HepG2 (cell line): ENCODE measurements at regions not wholly inside any gene's neighbourhood (a gene's known extent, or its start where the extent isn't known, plus 50 kb on each side); places are given as distances from the start of the nearest gene placed in this dataset.

Source experiments
- BHLHE40 ChIP-seq: IDR thresholded peaks from 2 replicates; pipeline ENCODE4 v1.6.1; 2011; ENCODE audit warnings: low read length, improper control_type of control experiment
- HOXA5 ChIP-seq: sonication (generic); formaldehyde crosslinking; IDR thresholded peaks from 2 replicates; pipeline ENCODE4 v1.4.0; 2020; ENCODE audit warnings: missing genetic modification reagents
- PHF8 ChIP-seq: sonication (generic); formaldehyde crosslinking; IDR thresholded peaks from 2 replicates; pipeline ENCODE4 v1.5.0; 2020; ENCODE audit warnings: missing genetic modification reagents
- SKI ChIP-seq: fragments of 450-650 bp; IDR thresholded peaks from one replicate; pipeline ENCODE4 v1.6.1; 2018; ENCODE audit warnings: mild to moderate bottlenecking; ENCODE audit not compliant: partially characterized antibody
- TBX2 ChIP-seq: sonication (generic); formaldehyde crosslinking; IDR thresholded peaks from 2 replicates; pipeline ENCODE4 v1.5.0; 2020; ENCODE audit warnings: missing genetic modification reagents, mild to moderate bottlenecking, borderline replicate concordance
- ZBTB3 ChIP-seq: sonication (generic); formaldehyde crosslinking; IDR thresholded peaks from 2 replicates; pipeline ENCODE4 v1.4.0; 2020; ENCODE audit warnings: low read depth, mild to moderate bottlenecking, moderate library complexity, missing genetic modification reagents, borderline replicate concordance
- ZC3H4 ChIP-seq: sonication (generic); formaldehyde crosslinking; IDR thresholded peaks from 2 replicates; pipeline ENCODE4 v1.4.0; 2020; ENCODE audit warnings: missing genetic modification reagents, borderline replicate concordance
- ZFP41 ChIP-seq: sonication (generic); formaldehyde crosslinking; IDR thresholded peaks from 2 replicates; pipeline ENCODE4 v1.4.0; 2020; ENCODE audit warnings: mild to moderate bottlenecking, missing genetic modification reagents, borderline replicate concordance
- ZNF331 ChIP-seq: sonication (generic); formaldehyde crosslinking; IDR thresholded peaks from 2 replicates; pipeline ENCODE4 v1.4.0; 2020; ENCODE audit warnings: missing genetic modification reagents
- ZNF33A ChIP-seq: sonication (generic); formaldehyde crosslinking; IDR thresholded peaks from 2 replicates; pipeline ENCODE4 v1.5.1; 2020; ENCODE audit warnings: missing genetic modification reagents, mild to moderate bottlenecking, moderate library complexity, borderline replicate concordance
- ZNF564 ChIP-seq: sonication (generic); formaldehyde crosslinking; IDR thresholded peaks from 2 replicates; pipeline ENCODE4 v1.8.1; 2023; ENCODE audit warnings: mild to moderate bottlenecking, missing genetic modification reagents
- ZNF670 ChIP-seq: sonication (generic); formaldehyde crosslinking; IDR thresholded peaks from 2 replicates; pipeline ENCODE4 v1.8.0; 2022; ENCODE audit warnings: mild to moderate bottlenecking, missing genetic modification reagents, borderline replicate concordance
- ZNF747 ChIP-seq: sonication (generic); formaldehyde crosslinking; IDR thresholded peaks from 2 replicates; pipeline ENCODE4 v1.8.1; 2023; ENCODE audit warnings: missing genetic modification reagents, mild to moderate bottlenecking, borderline replicate concordance
- ZNF761 ChIP-seq: sonication (generic); formaldehyde crosslinking; conservative IDR thresholded peaks from 2 replicates; pipeline ENCODE4 v1.4.0; 2020; ENCODE audit warnings: mild to moderate bottlenecking, missing genetic modification reagents
- TF ChIP-seq, protein P1 (sequence below): sonication (generic); formaldehyde crosslinking; IDR thresholded peaks from 2 replicates; pipeline ENCODE4 v1.4.0; 2020; ENCODE audit warnings: missing genetic modification reagents
- TF ChIP-seq, protein P2 (sequence below): sonication (generic); formaldehyde crosslinking; IDR thresholded peaks from 2 replicates; pipeline ENCODE4 v1.4.0; 2020; ENCODE audit warnings: missing genetic modification reagents
- TF ChIP-seq, protein P3 (sequence below): sonication (generic); formaldehyde crosslinking; IDR thresholded peaks from 2 replicates; pipeline ENCODE4 v1.4.0; 2020; ENCODE audit warnings: missing genetic modification reagents
- TF ChIP-seq, protein P4 (sequence below): sonication (generic); formaldehyde crosslinking; IDR thresholded peaks from 2 replicates; pipeline ENCODE4 v1.8.1; 2023; ENCODE audit warnings: mild to moderate bottlenecking, missing genetic modification reagents

DNA sequence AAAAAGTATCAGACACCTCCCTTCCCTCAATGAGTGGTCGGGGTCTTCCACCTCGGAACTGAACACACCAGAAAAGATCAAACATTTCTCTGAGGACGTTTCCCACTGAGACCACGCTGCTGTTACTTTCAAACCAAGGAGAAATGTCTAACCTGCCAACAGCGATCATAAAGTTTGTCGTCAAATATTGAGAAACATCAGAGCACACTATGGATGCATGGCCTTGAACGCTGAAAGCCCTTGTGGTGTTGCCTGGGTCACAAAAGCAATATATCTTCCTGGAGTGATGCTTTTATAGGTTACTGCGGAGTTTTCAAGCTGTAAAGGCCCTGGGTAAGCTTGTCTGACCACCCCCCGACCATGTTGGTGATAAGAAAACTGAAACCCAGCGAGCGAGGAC, 70.2 kb upstream of the ID2 start (continued):
- TF ChIP-seq, protein P1, sequence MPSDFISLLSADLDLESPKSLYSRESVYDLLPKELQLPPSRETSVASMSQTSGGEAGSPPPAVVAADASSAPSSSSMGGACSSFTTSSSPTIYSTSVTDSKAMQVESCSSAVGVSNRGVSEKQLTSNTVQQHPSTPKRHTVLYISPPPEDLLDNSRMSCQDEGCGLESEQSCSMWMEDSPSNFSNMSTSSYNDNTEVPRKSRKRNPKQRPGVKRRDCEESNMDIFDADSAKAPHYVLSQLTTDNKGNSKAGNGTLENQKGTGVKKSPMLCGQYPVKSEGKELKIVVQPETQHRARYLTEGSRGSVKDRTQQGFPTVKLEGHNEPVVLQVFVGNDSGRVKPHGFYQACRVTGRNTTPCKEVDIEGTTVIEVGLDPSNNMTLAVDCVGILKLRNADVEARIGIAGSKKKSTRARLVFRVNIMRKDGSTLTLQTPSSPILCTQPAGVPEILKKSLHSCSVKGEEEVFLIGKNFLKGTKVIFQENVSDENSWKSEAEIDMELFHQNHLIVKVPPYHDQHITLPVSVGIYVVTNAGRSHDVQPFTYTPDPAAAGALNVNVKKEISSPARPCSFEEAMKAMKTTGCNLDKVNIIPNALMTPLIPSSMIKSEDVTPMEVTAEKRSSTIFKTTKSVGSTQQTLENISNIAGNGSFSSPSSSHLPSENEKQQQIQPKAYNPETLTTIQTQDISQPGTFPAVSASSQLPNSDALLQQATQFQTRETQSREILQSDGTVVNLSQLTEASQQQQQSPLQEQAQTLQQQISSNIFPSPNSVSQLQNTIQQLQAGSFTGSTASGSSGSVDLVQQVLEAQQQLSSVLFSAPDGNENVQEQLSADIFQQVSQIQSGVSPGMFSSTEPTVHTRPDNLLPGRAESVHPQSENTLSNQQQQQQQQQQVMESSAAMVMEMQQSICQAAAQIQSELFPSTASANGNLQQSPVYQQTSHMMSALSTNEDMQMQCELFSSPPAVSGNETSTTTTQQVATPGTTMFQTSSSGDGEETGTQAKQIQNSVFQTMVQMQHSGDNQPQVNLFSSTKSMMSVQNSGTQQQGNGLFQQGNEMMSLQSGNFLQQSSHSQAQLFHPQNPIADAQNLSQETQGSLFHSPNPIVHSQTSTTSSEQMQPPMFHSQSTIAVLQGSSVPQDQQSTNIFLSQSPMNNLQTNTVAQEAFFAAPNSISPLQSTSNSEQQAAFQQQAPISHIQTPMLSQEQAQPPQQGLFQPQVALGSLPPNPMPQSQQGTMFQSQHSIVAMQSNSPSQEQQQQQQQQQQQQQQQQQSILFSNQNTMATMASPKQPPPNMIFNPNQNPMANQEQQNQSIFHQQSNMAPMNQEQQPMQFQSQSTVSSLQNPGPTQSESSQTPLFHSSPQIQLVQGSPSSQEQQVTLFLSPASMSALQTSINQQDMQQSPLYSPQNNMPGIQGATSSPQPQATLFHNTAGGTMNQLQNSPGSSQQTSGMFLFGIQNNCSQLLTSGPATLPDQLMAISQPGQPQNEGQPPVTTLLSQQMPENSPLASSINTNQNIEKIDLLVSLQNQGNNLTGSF (CRISPR knock-in tag) = no peak
- TF ChIP-seq, protein P2, sequence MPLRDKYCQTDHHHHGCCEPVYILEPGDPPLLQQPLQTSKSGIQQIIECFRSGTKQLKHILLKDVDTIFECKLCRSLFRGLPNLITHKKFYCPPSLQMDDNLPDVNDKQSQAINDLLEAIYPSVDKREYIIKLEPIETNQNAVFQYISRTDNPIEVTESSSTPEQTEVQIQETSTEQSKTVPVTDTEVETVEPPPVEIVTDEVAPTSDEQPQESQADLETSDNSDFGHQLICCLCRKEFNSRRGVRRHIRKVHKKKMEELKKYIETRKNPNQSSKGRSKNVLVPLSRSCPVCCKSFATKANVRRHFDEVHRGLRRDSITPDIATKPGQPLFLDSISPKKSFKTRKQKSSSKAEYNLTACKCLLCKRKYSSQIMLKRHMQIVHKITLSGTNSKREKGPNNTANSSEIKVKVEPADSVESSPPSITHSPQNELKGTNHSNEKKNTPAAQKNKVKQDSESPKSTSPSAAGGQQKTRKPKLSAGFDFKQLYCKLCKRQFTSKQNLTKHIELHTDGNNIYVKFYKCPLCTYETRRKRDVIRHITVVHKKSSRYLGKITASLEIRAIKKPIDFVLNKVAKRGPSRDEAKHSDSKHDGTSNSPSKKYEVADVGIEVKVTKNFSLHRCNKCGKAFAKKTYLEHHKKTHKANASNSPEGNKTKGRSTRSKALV = no peak
- TF ChIP-seq ZNF564 (CRISPR knock-in tag) (no peak), ZNF761 (CRISPR knock-in tag) (no peak), ZC3H4 (no peak), ZFP41 (CRISPR knock-in tag) (no peak), PHF8 (no peak), TBX2 (peak; percentile 44; the same call in 1 of the 2 replicates), ZBTB3 (no peak), ZNF670 (CRISPR knock-in tag) (no peak), ZNF331 (CRISPR knock-in tag) (0 out of 2 replicates have a peak, but pooled peaks have one; percentile 33), BHLHE40 (0 out of 2 replicates have a peak, but pooled peaks have one; percentile 33), HOXA5 (CRISPR knock-in tag) (peak; percentile 96), ZNF33A (CRISPR knock-in tag) (no peak), SKI (peak; percentile 76), ZNF747 (CRISPR knock-in tag) (no peak)
- TF ChIP-seq, protein P3, sequence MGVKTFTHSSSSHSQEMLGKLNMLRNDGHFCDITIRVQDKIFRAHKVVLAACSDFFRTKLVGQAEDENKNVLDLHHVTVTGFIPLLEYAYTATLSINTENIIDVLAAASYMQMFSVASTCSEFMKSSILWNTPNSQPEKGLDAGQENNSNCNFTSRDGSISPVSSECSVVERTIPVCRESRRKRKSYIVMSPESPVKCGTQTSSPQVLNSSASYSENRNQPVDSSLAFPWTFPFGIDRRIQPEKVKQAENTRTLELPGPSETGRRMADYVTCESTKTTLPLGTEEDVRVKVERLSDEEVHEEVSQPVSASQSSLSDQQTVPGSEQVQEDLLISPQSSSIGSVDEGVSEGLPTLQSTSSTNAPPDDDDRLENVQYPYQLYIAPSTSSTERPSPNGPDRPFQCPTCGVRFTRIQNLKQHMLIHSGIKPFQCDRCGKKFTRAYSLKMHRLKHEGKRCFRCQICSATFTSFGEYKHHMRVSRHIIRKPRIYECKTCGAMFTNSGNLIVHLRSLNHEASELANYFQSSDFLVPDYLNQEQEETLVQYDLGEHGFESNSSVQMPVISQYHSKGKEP (CRISPR knock-in tag) = no peak
- TF ChIP-seq, protein P4, sequence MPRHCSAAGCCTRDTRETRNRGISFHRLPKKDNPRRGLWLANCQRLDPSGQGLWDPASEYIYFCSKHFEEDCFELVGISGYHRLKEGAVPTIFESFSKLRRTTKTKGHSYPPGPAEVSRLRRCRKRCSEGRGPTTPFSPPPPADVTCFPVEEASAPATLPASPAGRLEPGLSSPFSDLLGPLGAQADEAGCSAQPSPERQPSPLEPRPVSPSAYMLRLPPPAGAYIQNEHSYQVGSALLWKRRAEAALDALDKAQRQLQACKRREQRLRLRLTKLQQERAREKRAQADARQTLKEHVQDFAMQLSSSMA (CRISPR knock-in tag) = no peak
